Liver (tissue), 8 donors: ENCODE measurements at regions not wholly inside any gene's neighbourhood (a gene's known extent, or its start where the extent isn't known, plus 50 kb on each side); places are given as distances from the start of the nearest gene placed in this dataset.

Source experiments
- DNase-seq: peaks from one replicate; pipeline ENCODE4 v3.0.0-alpha.2; 2017; ENCODE audit warnings: low spot score
- H3K27ac ChIP-seq, 2 donors: one replicate each; pipeline ENCODE4 v1.7.0; 2013; ENCODE audit warnings: inconsistent platforms in 2 of 2, low read length in 2 of 2, control low read depth in 1 of 2, low read depth in 1 of 2, mild to moderate bottlenecking in 1 of 2
- H3K27me3 ChIP-seq, 4 donors: one replicate each; pipeline versions ENCODE4 v1.6.1 to v1.7.0; 2013; ENCODE audit warnings: low read length in 3 of 4, inconsistent platforms in 1 of 4, mild to moderate bottlenecking in 1 of 4, moderate library complexity in 1 of 4; ENCODE audit not compliant: control insufficient read depth in 4 of 4, insufficient read depth in 4 of 4
- H3K36me3 ChIP-seq, 4 donors: one replicate each; pipeline versions ENCODE4 v1.6.1 to v1.7.0; 2013; ENCODE audit warnings: low read length in 3 of 4, mild to moderate bottlenecking in 3 of 4, low read depth in 1 of 4, moderate library complexity in 1 of 4; ENCODE audit not compliant: control insufficient read depth in 4 of 4, insufficient read depth in 3 of 4
- H3K4me1 ChIP-seq, 4 donors: one replicate each; pipeline versions ENCODE4 v1.6.1 to v1.7.0; 2013; ENCODE audit warnings: low read length in 3 of 4, mild to moderate bottlenecking in 3 of 4, moderate library complexity in 1 of 4; ENCODE audit not compliant: control insufficient read depth in 4 of 4, insufficient read depth in 4 of 4
- H3K4me3 ChIP-seq, 3 donors: one replicate each; pipeline versions ENCODE4 v1.6.1 to v1.7.0; 2013; ENCODE audit warnings: low read length in 3 of 3, control low read depth in 1 of 3, low read depth in 1 of 3, mild to moderate bottlenecking in 1 of 3
- H3K9ac ChIP-seq, 2 donors: one replicate each; pipeline ENCODE4 v1.7.0; 2013; ENCODE audit warnings: low read length in 2 of 2, mild to moderate bottlenecking in 2 of 2, moderate library complexity in 2 of 2, control low read depth in 1 of 2, low read depth in 1 of 2
- H3K9me3 ChIP-seq, 4 donors: one replicate each; pipeline versions ENCODE4 v1.6.1 to v1.7.0; 2013; ENCODE audit warnings: low read length in 3 of 4; ENCODE audit not compliant: control insufficient read depth in 4 of 4
- EGR1 ChIP-seq, 2 donors: IDR thresholded peaks; 2 replicates each; pipeline ENCODE4 v1.6.1; 2016 to 2018; ENCODE audit warnings: antibody characterized with exemption in 2 of 2, low read depth in 2 of 2
- FOXA2 ChIP-seq: IDR thresholded peaks from 2 replicates; pipeline ENCODE4 v1.6.1; 2016; ENCODE audit warnings: antibody characterized with exemption
- HNF4G ChIP-seq: IDR thresholded peaks from 2 replicates; pipeline ENCODE4 v1.6.1; 2016; ENCODE audit warnings: antibody characterized with exemption
- JUND ChIP-seq, 2 donors: IDR thresholded peaks; 2 replicates each; pipeline ENCODE4 v1.6.1; 2016; ENCODE audit warnings: antibody characterized with exemption in 2 of 2
- NR2F2 ChIP-seq: IDR thresholded peaks from 2 replicates; pipeline ENCODE4 v1.6.1; 2016; ENCODE audit warnings: antibody characterized with exemption
- WGBS: extraction: QIAGEN DNeasy Blood & Tissue Kit; methylation state at CpG from one replicate; pipeline ENCODE4 v1.1.7; 2013; 5-methylcytosine and 5-hydroxymethylcytosine counted together
- TF ChIP-seq, protein P1 (sequence below): IDR thresholded peaks from 2 replicates; pipeline ENCODE4 v1.6.1; 2016; ENCODE audit warnings: antibody characterized with exemption, mild to moderate bottlenecking
- TF ChIP-seq, protein P2 (sequence below): IDR thresholded peaks from 2 replicates; pipeline ENCODE4 v1.6.1; 2016; ENCODE audit warnings: antibody characterized with exemption
- TF ChIP-seq, protein P3 (sequence below): fragments of 150-350 bp; IDR thresholded peaks from 2 replicates; pipeline ENCODE4 v1.5.1; 2017; ENCODE audit warnings: improper control_type of control experiment, low read depth, low read length; ENCODE audit not compliant: missing input control
- TF ChIP-seq, protein P4 (sequence below): IDR thresholded peaks from 2 replicates; pipeline ENCODE4 v1.6.1; 2016; ENCODE audit warnings: antibody characterized with exemption
- donor health status: healthy.
- donor health status: healthy.
- donor health status: healthy.
- donor health status: healthy.
- donor health status: healthy.

DNA sequence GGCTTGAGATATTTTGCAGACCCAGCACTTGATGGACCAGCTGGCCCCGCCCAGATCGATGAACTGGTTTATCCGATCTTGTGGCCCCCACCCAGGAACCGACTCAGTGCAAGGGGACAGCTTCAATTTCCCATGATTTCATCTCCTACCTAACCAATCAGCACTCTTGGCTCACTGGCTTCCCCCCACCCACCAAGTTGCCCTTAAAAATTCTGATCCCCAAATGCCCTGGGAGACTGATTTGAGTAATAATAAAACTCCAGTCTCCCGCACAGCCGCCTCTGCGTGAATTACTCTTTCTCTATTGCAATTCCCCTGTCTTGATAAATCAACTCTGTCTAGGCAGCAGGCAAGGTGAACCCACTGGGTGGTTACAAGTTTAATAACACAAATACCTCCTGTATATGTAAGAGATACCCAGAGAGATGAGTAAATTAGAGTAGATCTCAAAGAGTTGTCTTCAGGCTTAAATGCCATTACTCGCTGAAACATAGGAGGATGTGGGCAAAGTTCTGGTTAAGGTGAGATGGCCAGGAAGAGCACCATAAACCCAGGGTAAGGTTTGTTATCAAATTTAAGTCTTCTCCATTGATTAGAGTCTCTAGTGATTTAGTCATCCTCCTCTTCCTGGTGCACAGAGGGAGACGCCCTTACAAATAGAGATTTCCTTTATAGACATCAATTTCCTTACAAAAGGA lies 222.8 kb downstream of the ARL4C start:
- H3K9me3 ChIP-seq = no peaks in the 10 kb centered on the region
- H3K4me1 ChIP-seq = no peaks in the 10 kb centered on the region
- H3K4me3 ChIP-seq = no peak overlapping the region
- H3K27ac ChIP-seq = no peak overlapping the region
- H3K27me3 ChIP-seq = peaks cover 0 to 2% (median 0%) of the 10 kb centered on the region in 4 donors
- H3K36me3 ChIP-seq = no peaks in the 10 kb centered on the region
- TF ChIP-seq, protein P1, sequence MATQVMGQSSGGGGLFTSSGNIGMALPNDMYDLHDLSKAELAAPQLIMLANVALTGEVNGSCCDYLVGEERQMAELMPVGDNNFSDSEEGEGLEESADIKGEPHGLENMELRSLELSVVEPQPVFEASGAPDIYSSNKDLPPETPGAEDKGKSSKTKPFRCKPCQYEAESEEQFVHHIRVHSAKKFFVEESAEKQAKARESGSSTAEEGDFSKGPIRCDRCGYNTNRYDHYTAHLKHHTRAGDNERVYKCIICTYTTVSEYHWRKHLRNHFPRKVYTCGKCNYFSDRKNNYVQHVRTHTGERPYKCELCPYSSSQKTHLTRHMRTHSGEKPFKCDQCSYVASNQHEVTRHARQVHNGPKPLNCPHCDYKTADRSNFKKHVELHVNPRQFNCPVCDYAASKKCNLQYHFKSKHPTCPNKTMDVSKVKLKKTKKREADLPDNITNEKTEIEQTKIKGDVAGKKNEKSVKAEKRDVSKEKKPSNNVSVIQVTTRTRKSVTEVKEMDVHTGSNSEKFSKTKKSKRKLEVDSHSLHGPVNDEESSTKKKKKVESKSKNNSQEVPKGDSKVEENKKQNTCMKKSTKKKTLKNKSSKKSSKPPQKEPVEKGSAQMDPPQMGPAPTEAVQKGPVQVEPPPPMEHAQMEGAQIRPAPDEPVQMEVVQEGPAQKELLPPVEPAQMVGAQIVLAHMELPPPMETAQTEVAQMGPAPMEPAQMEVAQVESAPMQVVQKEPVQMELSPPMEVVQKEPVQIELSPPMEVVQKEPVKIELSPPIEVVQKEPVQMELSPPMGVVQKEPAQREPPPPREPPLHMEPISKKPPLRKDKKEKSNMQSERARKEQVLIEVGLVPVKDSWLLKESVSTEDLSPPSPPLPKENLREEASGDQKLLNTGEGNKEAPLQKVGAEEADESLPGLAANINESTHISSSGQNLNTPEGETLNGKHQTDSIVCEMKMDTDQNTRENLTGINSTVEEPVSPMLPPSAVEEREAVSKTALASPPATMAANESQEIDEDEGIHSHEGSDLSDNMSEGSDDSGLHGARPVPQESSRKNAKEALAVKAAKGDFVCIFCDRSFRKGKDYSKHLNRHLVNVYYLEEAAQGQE = no peak
- no peak for TF ChIP-seq JUND (IDR thresholded peaks at IDR 0.05)
- TF ChIP-seq, protein P2, sequence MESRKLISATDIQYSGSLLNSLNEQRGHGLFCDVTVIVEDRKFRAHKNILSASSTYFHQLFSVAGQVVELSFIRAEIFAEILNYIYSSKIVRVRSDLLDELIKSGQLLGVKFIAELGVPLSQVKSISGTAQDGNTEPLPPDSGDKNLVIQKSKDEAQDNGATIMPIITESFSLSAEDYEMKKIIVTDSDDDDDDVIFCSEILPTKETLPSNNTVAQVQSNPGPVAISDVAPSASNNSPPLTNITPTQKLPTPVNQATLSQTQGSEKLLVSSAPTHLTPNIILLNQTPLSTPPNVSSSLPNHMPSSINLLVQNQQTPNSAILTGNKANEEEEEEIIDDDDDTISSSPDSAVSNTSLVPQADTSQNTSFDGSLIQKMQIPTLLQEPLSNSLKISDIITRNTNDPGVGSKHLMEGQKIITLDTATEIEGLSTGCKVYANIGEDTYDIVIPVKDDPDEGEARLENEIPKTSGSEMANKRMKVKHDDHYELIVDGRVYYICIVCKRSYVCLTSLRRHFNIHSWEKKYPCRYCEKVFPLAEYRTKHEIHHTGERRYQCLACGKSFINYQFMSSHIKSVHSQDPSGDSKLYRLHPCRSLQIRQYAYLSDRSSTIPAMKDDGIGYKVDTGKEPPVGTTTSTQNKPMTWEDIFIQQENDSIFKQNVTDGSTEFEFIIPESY = no peak
- no peak for TF ChIP-seq HNF4G
- no peak for TF ChIP-seq NR2F2
- TF ChIP-seq, protein P3, sequence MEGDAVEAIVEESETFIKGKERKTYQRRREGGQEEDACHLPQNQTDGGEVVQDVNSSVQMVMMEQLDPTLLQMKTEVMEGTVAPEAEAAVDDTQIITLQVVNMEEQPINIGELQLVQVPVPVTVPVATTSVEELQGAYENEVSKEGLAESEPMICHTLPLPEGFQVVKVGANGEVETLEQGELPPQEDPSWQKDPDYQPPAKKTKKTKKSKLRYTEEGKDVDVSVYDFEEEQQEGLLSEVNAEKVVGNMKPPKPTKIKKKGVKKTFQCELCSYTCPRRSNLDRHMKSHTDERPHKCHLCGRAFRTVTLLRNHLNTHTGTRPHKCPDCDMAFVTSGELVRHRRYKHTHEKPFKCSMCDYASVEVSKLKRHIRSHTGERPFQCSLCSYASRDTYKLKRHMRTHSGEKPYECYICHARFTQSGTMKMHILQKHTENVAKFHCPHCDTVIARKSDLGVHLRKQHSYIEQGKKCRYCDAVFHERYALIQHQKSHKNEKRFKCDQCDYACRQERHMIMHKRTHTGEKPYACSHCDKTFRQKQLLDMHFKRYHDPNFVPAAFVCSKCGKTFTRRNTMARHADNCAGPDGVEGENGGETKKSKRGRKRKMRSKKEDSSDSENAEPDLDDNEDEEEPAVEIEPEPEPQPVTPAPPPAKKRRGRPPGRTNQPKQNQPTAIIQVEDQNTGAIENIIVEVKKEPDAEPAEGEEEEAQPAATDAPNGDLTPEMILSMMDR = no peak
- TF ChIP-seq, protein P4, sequence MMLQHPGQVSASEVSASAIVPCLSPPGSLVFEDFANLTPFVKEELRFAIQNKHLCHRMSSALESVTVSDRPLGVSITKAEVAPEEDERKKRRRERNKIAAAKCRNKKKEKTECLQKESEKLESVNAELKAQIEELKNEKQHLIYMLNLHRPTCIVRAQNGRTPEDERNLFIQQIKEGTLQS = no peak
- no peak overlapping the region for H3K9ac ChIP-seq
- 88% methylated on average over 9 of the region's 9 CpGs for WGBS
- DNase-seq = no peak

DNA sequence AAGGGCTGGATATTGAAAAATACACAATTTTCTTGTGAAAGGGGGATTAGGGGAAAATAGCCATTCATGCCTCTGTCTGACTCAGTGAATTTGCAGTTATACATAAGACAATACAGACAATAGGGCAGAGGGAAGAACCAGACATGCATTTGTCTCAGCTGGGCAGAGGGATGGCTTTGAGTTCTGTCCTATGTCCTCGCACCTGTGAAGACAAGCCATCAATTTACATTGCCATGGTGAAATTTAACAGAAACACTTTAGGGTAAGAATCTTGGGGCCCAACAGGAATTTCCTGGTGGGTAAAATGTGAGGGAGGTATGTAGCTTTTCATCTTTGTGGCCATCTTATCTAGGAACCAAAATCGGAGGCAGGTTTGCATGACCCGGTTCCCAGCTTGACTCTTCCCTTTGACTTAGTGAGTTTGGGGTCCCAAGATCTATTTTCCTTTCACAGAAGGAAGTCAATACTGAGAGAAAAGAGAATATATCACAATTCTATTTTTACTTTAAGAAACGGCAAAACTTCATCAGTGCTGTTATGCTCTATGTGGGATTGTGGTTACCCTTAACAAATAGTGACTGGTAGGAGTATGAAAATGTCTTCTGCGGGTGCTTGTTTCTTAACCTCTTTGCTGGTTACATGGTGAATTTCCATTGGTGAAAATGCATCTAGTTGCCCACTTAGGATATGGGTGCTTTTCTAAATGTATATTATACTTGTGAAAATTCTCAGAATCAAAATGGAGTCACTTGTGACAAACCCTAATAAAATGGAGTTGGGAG lies 221.8 kb downstream of the SPP2 start:
- H3K27ac ChIP-seq = no peak overlapping the region
- peaks cover 0 to 2% (median 0%) of the 10 kb centered on the region in 4 donors for H3K27me3 ChIP-seq
- DNase-seq = no peak
- no peaks in the 10 kb centered on the region for H3K4me1 ChIP-seq
- no peaks in the 10 kb centered on the region for H3K36me3 ChIP-seq
- 88% methylated on average over 5 of the region's 5 CpGs for WGBS
- no peak for TF ChIP-seq EGR1 (IDR thresholded peaks at IDR 0.05; ENCODE audit: low read depth in 2 of 2)
- TF ChIP-seq, protein P2 = no peak
- TF ChIP-seq, protein P1 = no peak
- TF ChIP-seq FOXA2 = no peak
- TF ChIP-seq, protein P4 = no peak
- H3K4me3 ChIP-seq = no peak overlapping the region
- no peaks in the 10 kb centered on the region for H3K9me3 ChIP-seq
- no peak overlapping the region for H3K9ac ChIP-seq
